ENCODE measurements at regions not wholly inside any gene's neighbourhood (a gene's known extent, or its start where the extent isn't known, plus 50 kb on each side); places are given as distances from the start of the nearest gene placed in this dataset.

- Histone ChIP-seq H3K4me3 (ENCODE audit: insufficient read depth, low read depth, low read length) (no peak overlapping the region), H3K56ac (ENCODE audit: extremely low read depth, insufficient read depth, low read length) (no peak overlapping the region), H3K4me1 (ENCODE audit: control insufficient read depth, insufficient read depth, low read length) (no peaks in the 10 kb centered on the region), H4K5ac (ENCODE audit: low read depth, low read length) (no peak overlapping the region), H2AFZ (replicated peaks; ENCODE audit: low read length, poor library complexity) (no peak overlapping the region), H3K9me1 (ENCODE audit: insufficient read depth, low read length) (no peaks in the 10 kb centered on the region), H2BK120ac (ENCODE audit: low read depth, low read length) (no peak overlapping the region), H3K27me3 (ENCODE audit: control insufficient read depth, insufficient read depth, low read length) (no peaks in the 10 kb centered on the region), H2AK5ac (ENCODE audit: low read depth, low read length) (no peak overlapping the region), H3K4ac (ENCODE audit: low read depth, low read length) (no peak overlapping the region), H2BK15ac (ENCODE audit: low read depth, low read length) (no peak overlapping the region), H3K9me3 (ENCODE audit: control insufficient read depth, insufficient read depth, low read length) (peaks cover 1% of the 10 kb centered on the region), H3K4me2 (ENCODE audit: low read depth, low read length) (no peak overlapping the region), H2AK9ac (replicated peaks; ENCODE audit: low read depth, low read length, poor library complexity) (no peak overlapping the region), H3K27ac (ENCODE audit: insufficient read depth, low read length) (no peak overlapping the region), H4K91ac (ENCODE audit: insufficient read depth, low read depth, low read length) (no peak overlapping the region), H3K9ac (ENCODE audit: low read depth, low read length) (no peak overlapping the region), H2BK20ac (ENCODE audit: low read depth, low read length) (no peak overlapping the region), H2BK5ac (ENCODE audit: low read depth, low read length, poor library complexity, severe bottlenecking) (no peak overlapping the region), H4K8ac (ENCODE audit: low read depth in 2 of 2, low read length in 2 of 2) (no peak overlapping the region), H3K14ac (replicated peaks; ENCODE audit: low read depth, low read length) (no peak overlapping the region), H3K18ac (ENCODE audit: low read depth, low read length) (no peak overlapping the region), H3K79me1 (ENCODE audit: low read depth in 1 of 2, low read length in 2 of 2) (no peaks in the 10 kb centered on the region), H3K23ac (ENCODE audit: low read depth, low read length) (no peak overlapping the region), H3K36me3 (ENCODE audit: control insufficient read depth, insufficient read depth, low read length) (no peaks in the 10 kb centered on the region), H4K20me1 (ENCODE audit: insufficient read depth, low read length) (no peaks in the 10 kb centered on the region)
- TF ChIP-seq FOS (IDR thresholded peaks at IDR 0.05; ENCODE audit: low read depth, low read length) (no peak), RCOR1 (IDR thresholded peaks at IDR 0.05; ENCODE audit: insufficient replicate concordance, low read length) (no peak), CHD1 (IDR thresholded peaks at IDR 0.05; ENCODE audit: low read depth, low read length) (no peak), CTCF (conservative IDR thresholded peaks at IDR 0.05; ENCODE audit: low read depth, low read length) (no peak), RFX5 (IDR thresholded peaks at IDR 0.05; ENCODE audit: low read depth, low read length) (no peak), USF2 (IDR thresholded peaks at IDR 0.05; ENCODE audit: low read depth, low read length) (no peak), MAZ (IDR thresholded peaks at IDR 0.05; ENCODE audit: borderline replicate concordance, low read depth, low read length) (no peak), ELK1 (IDR thresholded peaks at IDR 0.05; ENCODE audit: borderline replicate concordance, low read depth, low read length) (no peak), POLR2A (IDR thresholded peaks at IDR 0.05; ENCODE audit: low read depth, low read length) (no peak), MAFK (IDR thresholded peaks at IDR 0.05; ENCODE audit: low read depth, low read length) (no peak), MXI1 (IDR thresholded peaks at IDR 0.05; ENCODE audit: borderline replicate concordance, low read depth, low read length) (no peak), NFE2L2 (IDR thresholded peaks at IDR 0.05; ENCODE audit: low read depth, low read length) (no peak), RAD21 (IDR thresholded peaks at IDR 0.05; ENCODE audit: low read length) (no peak)
- no CpG with 5 or more reads among the region's 2 CpGs for WGBS, 2 experiments (ENCODE audit: extremely low coverage in 2 of 2, insufficient read length in 1 of 2)
- dilution Hi-C loops (cut with HindIII; ENCODE audit: low sequenced_read_pairs, unreplicated experiment) = no loop called here
- no peak for ATAC-seq (ENCODE audit: low read depth)
- no peak for DNase-seq
- ChIA-PET CTCF (no interaction called here), POLR2A (ENCODE audit: unreplicated experiment) (no interaction called here)
- in situ Hi-C loops (cut with MboI; ENCODE audit: low sequenced_read_pairs) = no loop called here
- BruUV-seq (replicated peaks) = no TSS peak
- intact Hi-C loops (cut with micrococcal nuclease) = no loop called here
These were observed 811.8 kb upstream of the CELF2 start for GRCh38 chr10:10205906-10206305.

Measured in IMR-90 (cell line).